H1 (cell line): ENCODE measurements at regions not wholly inside any gene's neighbourhood (a gene's known extent, or its start where the extent isn't known, plus 50 kb on each side); places are given as distances from the start of the nearest gene placed in this dataset.

Experiments used
- CTCF ChIA-PET: fragments of 300-600 bp; sonication (Branson Sonifier 250); formaldehyde crosslinking; loops from one replicate; lab custom pipeline; 2021; ENCODE audit not compliant: partially characterized antibody; lab: Charles Lee
- POLR2A ChIA-PET: fragments of 300-600 bp; sonication (Branson Sonifier 250); formaldehyde crosslinking; loops from one replicate; lab custom pipeline; 2021; ENCODE audit warnings: inconsistent platforms; ENCODE audit not compliant: partially characterized antibody; lab: Charles Lee
- DNase-seq, 2 experiments: peaks; one replicate each; pipeline versions ENCODE4 v3.0.0 to v3.0.0-alpha.2; 2010 to 2022; ENCODE audit warnings: low spot score in 2 of 2, low read depth in 1 of 2, mixed read lengths in 1 of 2
- FAIRE-seq: peaks from 2 replicates; lab custom pipeline; 2011; peaks lifted over from hg19 to GRCh38; lab: Jason Lieb, UNC
- H2AFZ ChIP-seq: 2 replicates; pipeline ENCODE4 v1.8.1; 2012; ENCODE audit warnings: low read length, inconsistent platforms
- H2AK5ac ChIP-seq: 2 replicates; pipeline ENCODE4 v1.6.1; 2013; ENCODE audit warnings: low read depth, low read length
- H2BK120ac ChIP-seq: replicated peaks from 2 replicates; pipeline ENCODE3; 2013; ENCODE audit warnings: low read depth, low read length, inconsistent platforms
- H2BK12ac ChIP-seq: 2 replicates; pipeline ENCODE4 v1.6.1; 2013; ENCODE audit warnings: low read depth, low read length
- H2BK15ac ChIP-seq: 2 replicates; pipeline ENCODE4 v1.6.1; 2013; ENCODE audit warnings: low read length
- H2BK20ac ChIP-seq: 2 replicates; pipeline ENCODE4 v1.6.1; 2013; ENCODE audit warnings: low read length
- H2BK5ac ChIP-seq: 2 replicates; pipeline ENCODE4 v1.6.1; 2013; ENCODE audit warnings: low read depth, low read length
- H3K14ac ChIP-seq: 2 replicates; pipeline ENCODE4 v1.6.1; 2013; ENCODE audit warnings: inconsistent platforms; ENCODE audit not compliant: insufficient read length
- H3K18ac ChIP-seq: 2 replicates; pipeline ENCODE4 v1.6.1; 2013; ENCODE audit warnings: low read length; ENCODE audit errors: extremely low read depth
- H3K23ac ChIP-seq: 2 replicates; pipeline ENCODE4 v1.6.1; 2013; ENCODE audit warnings: inconsistent platforms; ENCODE audit not compliant: insufficient read length
- H3K23me2 ChIP-seq: 2 replicates; pipeline ENCODE4 v1.6.1; 2013; ENCODE audit warnings: low read depth, low read length
- H3K27ac ChIP-seq: 2 replicates; pipeline ENCODE4 v1.6.1; 2011; ENCODE audit warnings: low read depth, low read length, inconsistent platforms
- H3K27me3 ChIP-seq, 4 experiments: replicated peaks in 1 of 4; 1 replicate in 1 of 4; 2 replicates in 3 of 4; pipeline versions ENCODE4 v1.6.1 to v1.8.1; 2011 to 2013; ENCODE audit warnings: low read length in 3 of 4, mild to moderate bottlenecking in 3 of 4, inconsistent platforms in 2 of 4, mixed read lengths in 2 of 4, moderate library complexity in 1 of 4; ENCODE audit not compliant: control insufficient read depth in 3 of 4, insufficient read depth in 3 of 4; ENCODE audit errors: extremely low read depth in 1 of 4
- H3K36me3 ChIP-seq, 4 experiments: 2 replicates each; pipeline versions ENCODE4 v1.6.1 to v1.8.1; 2011 to 2013; ENCODE audit warnings: mild to moderate bottlenecking in 4 of 4, low read length in 3 of 4, moderate library complexity in 2 of 4, control low read depth in 1 of 4, inconsistent platforms in 1 of 4; ENCODE audit not compliant: insufficient read depth in 4 of 4, control insufficient read depth in 2 of 4
- H3K4ac ChIP-seq: replicated peaks from 2 replicates; pipeline ENCODE3; 2013; ENCODE audit warnings: low read length, low read depth, mixed read lengths, inconsistent platforms; ENCODE audit not compliant: insufficient read length
- H3K4me1 ChIP-seq, 4 experiments: replicated peaks in 1 of 4; 1 replicate in 1 of 4; 2 replicates in 3 of 4; pipeline versions ENCODE4 v1.6.1 to v1.8.1; 2011 to 2013; ENCODE audit warnings: low read length in 3 of 4, inconsistent platforms in 2 of 4, mixed read lengths in 1 of 4; ENCODE audit not compliant: insufficient read depth in 4 of 4, control insufficient read depth in 3 of 4
- H3K4me2 ChIP-seq, 2 experiments: 2 replicates each; pipeline versions ENCODE4 v1.6.1 to v1.8.1; 2011 to 2013; ENCODE audit warnings: low read depth in 2 of 2, low read length in 2 of 2, control low read depth in 1 of 2, inconsistent platforms in 1 of 2, mild to moderate bottlenecking in 1 of 2; ENCODE audit not compliant: insufficient read depth in 1 of 2
- H3K4me3 ChIP-seq, 4 experiments: fragments of 200-600, 300-600 bp in 1 of 4; sonication (generic), shearing (Covaris generic), sonication (Bioruptor Twin) in 1 of 4; 2 replicates each; pipeline versions ENCODE4 v1.5.1 to v1.8.1; 2011 to 2016; ENCODE audit warnings: low read length in 4 of 4, low read depth in 3 of 4, control low read depth in 2 of 4, inconsistent platforms in 2 of 4, mild to moderate bottlenecking in 2 of 4, mixed read lengths in 1 of 4, moderate library complexity in 1 of 4; ENCODE audit not compliant: insufficient read depth in 2 of 4; ENCODE audit errors: extremely low read depth in 1 of 4
- H3K56ac ChIP-seq: replicated peaks from 2 replicates; pipeline ENCODE3; 2013; ENCODE audit warnings: low read depth, mild to moderate bottlenecking, mixed read lengths, low read length, inconsistent platforms; ENCODE audit not compliant: insufficient read length
- H3K79me1 ChIP-seq: 2 replicates; pipeline ENCODE4 v1.6.1; 2013; ENCODE audit warnings: low read depth, low read length, control low read depth
- H3K79me2 ChIP-seq, 2 experiments: 2 replicates each; pipeline versions ENCODE4 v1.6.1 to v1.8.1; 2012 to 2013; ENCODE audit warnings: low read length in 2 of 2, mild to moderate bottlenecking in 2 of 2, inconsistent platforms in 1 of 2; ENCODE audit not compliant: insufficient read depth in 2 of 2, control insufficient read depth in 1 of 2
- H3K9ac ChIP-seq, 4 experiments: replicated peaks in 1 of 4; 1 replicate in 1 of 4; 2 replicates in 3 of 4; pipeline versions ENCODE4 v1.6.1 to v1.8.1; 2011 to 2013; ENCODE audit warnings: low read depth in 3 of 4, low read length in 3 of 4, control low read depth in 2 of 4, mild to moderate bottlenecking in 2 of 4, moderate library complexity in 2 of 4, inconsistent platforms in 1 of 4; ENCODE audit errors: extremely low read depth in 1 of 4
- H3K9me3 ChIP-seq, 2 experiments: 2 replicates each; pipeline versions ENCODE4 v1.6.1 to v1.8.1; 2012 to 2013; ENCODE audit warnings: mild to moderate bottlenecking in 2 of 2, moderate library complexity in 2 of 2, control low read depth in 1 of 2, inconsistent platforms in 1 of 2, low read depth in 1 of 2, low read length in 1 of 2, mixed read lengths in 1 of 2; ENCODE audit not compliant: insufficient read depth in 2 of 2
- H4K20me1 ChIP-seq, 2 experiments: replicated peaks in 1 of 2; 2 replicates each; pipeline versions ENCODE3 to v1.8.1; 2011 to 2013; ENCODE audit warnings: inconsistent platforms in 2 of 2, low read length in 2 of 2, mild to moderate bottlenecking in 1 of 2; ENCODE audit not compliant: insufficient read depth in 2 of 2, control insufficient read depth in 1 of 2
- H4K5ac ChIP-seq: 2 replicates; pipeline ENCODE4 v1.6.1; 2013; ENCODE audit warnings: low read length, low read depth, mixed read lengths, inconsistent platforms; ENCODE audit not compliant: insufficient read length
- H4K8ac ChIP-seq: 2 replicates; pipeline ENCODE4 v1.8.0; 2013; ENCODE audit warnings: mild to moderate bottlenecking, moderate library complexity, low read length, inconsistent platforms; ENCODE audit not compliant: insufficient read depth; ENCODE audit errors: extremely low read depth
- H4K91ac ChIP-seq: replicated peaks from 2 replicates; pipeline ENCODE3; 2013; ENCODE audit warnings: low read length, mixed read lengths, inconsistent platforms; ENCODE audit not compliant: insufficient read length
- JUND ChIP-seq: IDR thresholded peaks from 2 replicates; pipeline ENCODE4 v1.6.1; 2011; ENCODE audit warnings: mild to moderate bottlenecking, improper control_type of control experiment, low read length
- TCF12 ChIP-seq: IDR thresholded peaks from 2 replicates; pipeline ENCODE4 v1.6.1; 2011; ENCODE audit warnings: low read depth, mild to moderate bottlenecking, low read length
- WGBS, 2 experiments: shearing (Covaris generic) in 1 of 2; methylation state at CpG; one replicate each; pipeline versions ENCODE4 v1.1.6 to v1.1.7; 2013 to 2015; ENCODE audit warnings: low lambda C conversion rate in 2 of 2, mixed read lengths in 2 of 2, inconsistent platforms in 1 of 2, low coverage in 1 of 2, missing lambda C conversion rate in 1 of 2; ENCODE audit not compliant: insufficient replicate concordance in 2 of 2, insufficient coverage in 1 of 2, insufficient read length in 1 of 2; ENCODE audit errors: extremely low coverage in 1 of 2, missing lambda C conversion rate in 1 of 2; 5-methylcytosine and 5-hydroxymethylcytosine counted together
- TF ChIP-seq, protein P1 (sequence below): IDR thresholded peaks from 2 replicates; pipeline ENCODE4 v1.6.1; 2012; ENCODE audit warnings: inconsistent platforms

DNA sequence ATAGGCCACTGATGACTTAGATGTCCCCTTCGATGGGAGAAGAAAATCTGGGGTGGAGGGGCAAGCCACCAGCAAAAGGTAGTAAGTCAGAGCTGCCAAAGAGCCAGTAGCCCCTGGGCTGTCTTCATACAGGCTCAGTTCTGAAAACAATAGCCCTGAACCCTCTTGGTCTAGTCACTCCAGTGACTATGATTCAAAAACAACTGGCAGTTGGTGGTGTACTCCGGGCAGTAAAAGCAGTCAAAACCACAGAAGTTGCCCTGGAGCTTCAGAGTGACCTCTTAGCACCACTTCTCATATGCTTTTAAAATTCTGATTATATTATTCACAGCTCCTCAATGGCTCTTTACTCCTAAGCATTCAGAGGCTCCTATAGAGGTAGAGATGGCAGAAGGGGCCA, 164.3 kb upstream of the MAMLD1 start:
- Histone ChIP-seq H4K8ac (no peak overlapping the region), H3K36me3 (no peaks in the 10 kb centered on the region), H4K5ac (no peak overlapping the region), H3K18ac (no peak overlapping the region), H3K4ac (no peak overlapping the region), H4K91ac (no peak overlapping the region), H2BK5ac (no peak overlapping the region), H2BK12ac (no peak overlapping the region), H2BK120ac (no peak overlapping the region), H3K56ac (no peak overlapping the region), H3K23me2 (no peaks in the 10 kb centered on the region), H3K4me1 (0 out of 7 replicates have a peak, but pooled peaks cover 0 to 5% (median 0%) of the 10 kb centered on the region in 4 experiments), H3K27ac (no peak overlapping the region), H3K4me3 (no peak overlapping the region), H2AFZ (no peak overlapping the region), H3K9me3 (no peaks in the 10 kb centered on the region), H2AK5ac (no peak overlapping the region), H3K27me3 (no peaks in the 10 kb centered on the region), H2BK15ac (no peak overlapping the region), H3K79me2 (no peaks in the 10 kb centered on the region), H3K9ac (no peak overlapping the region), H3K4me2 (no peak overlapping the region), H3K79me1 (no peaks in the 10 kb centered on the region), H3K14ac (no peak overlapping the region), H2BK20ac (no peak overlapping the region), H4K20me1 (no peaks in the 10 kb centered on the region), H3K23ac (no peak overlapping the region)
- FAIRE-seq (no peak), DNase-seq (no peak)
- TF ChIP-seq, protein P1, sequence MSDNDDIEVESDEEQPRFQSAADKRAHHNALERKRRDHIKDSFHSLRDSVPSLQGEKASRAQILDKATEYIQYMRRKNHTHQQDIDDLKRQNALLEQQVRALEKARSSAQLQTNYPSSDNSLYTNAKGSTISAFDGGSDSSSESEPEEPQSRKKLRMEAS: no peak
- no peak for TF ChIP-seq TCF12
- TF ChIP-seq JUND: no peak
- CTCF ChIA-PET: no interaction called here
- 75% methylated on average over 2 of the region's 2 CpGs; no CpG with 5 or more reads in 1 of the 2 experiments for WGBS, 2 experiments
- POLR2A ChIA-PET: no interaction called here
